Duodenal mucosa (tissue), 2 donors: ENCODE measurements at regions not wholly inside any gene's neighbourhood (a gene's known extent, or its start where the extent isn't known, plus 50 kb on each side); places are given as distances from the start of the nearest gene placed in this dataset.

Source experiments
- H3K27ac ChIP-seq: one replicate; pipeline ENCODE4 v1.7.0; 2013; ENCODE audit warnings: low read depth, low read length
- H3K27me3 ChIP-seq, 2 donors: one replicate each; pipeline ENCODE4 v1.7.0; 2013; ENCODE audit warnings: low read length in 2 of 2, control low read depth in 1 of 2; ENCODE audit not compliant: insufficient read depth in 2 of 2, control insufficient read depth in 1 of 2
- H3K36me3 ChIP-seq, 2 donors: one replicate each; pipeline ENCODE4 v1.7.0; 2013; ENCODE audit warnings: low read length in 2 of 2, control low read depth in 1 of 2; ENCODE audit not compliant: insufficient read depth in 2 of 2, control insufficient read depth in 1 of 2
- H3K4me1 ChIP-seq, 2 donors: one replicate each; pipeline ENCODE4 v1.7.0; 2013; ENCODE audit warnings: low read length in 2 of 2, control low read depth in 1 of 2; ENCODE audit not compliant: insufficient read depth in 2 of 2, control insufficient read depth in 1 of 2
- H3K4me3 ChIP-seq, 2 donors: one replicate each; pipeline ENCODE4 v1.7.0; 2013; ENCODE audit warnings: low read length in 2 of 2, low read depth in 1 of 2
- H3K9ac ChIP-seq, 2 donors: one replicate each; pipeline ENCODE4 v1.7.0; 2013; ENCODE audit warnings: low read length in 2 of 2, low read depth in 1 of 2
- H3K9me3 ChIP-seq, 2 donors: one replicate each; pipeline ENCODE4 v1.7.0; 2013; ENCODE audit warnings: low read length in 2 of 2, control low read depth in 1 of 2; ENCODE audit not compliant: control insufficient read depth in 1 of 2

DNA sequence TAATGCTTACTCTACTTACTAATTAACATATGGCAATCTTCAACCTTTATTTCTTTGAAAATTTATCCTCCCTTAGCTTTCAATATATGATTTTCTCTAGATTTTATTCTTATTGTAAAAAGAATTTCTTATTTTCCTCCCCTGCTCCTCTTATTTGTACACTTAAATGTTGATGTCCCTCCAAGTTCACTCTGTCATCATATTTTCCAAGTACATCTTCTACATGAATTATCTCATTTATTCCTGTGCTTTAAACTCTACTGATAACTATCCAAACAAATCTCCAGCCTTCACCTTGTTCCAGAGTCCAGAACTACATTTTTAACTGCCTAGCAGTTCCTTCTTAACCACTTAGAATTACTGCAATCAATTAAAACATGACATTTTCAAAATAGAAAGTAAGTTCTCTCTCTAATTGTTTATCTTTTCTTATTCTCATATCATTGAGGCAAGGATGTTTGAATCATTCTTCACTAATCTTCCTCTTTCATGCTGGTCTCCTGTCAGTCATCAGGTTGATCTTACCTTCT, 261.6 kb upstream of the FAR2 start:
- no peak overlapping the region for H3K9ac ChIP-seq
- H3K4me1 ChIP-seq: no peaks in the 10 kb centered on the region
- no peaks in the 10 kb centered on the region for H3K9me3 ChIP-seq

DNA sequence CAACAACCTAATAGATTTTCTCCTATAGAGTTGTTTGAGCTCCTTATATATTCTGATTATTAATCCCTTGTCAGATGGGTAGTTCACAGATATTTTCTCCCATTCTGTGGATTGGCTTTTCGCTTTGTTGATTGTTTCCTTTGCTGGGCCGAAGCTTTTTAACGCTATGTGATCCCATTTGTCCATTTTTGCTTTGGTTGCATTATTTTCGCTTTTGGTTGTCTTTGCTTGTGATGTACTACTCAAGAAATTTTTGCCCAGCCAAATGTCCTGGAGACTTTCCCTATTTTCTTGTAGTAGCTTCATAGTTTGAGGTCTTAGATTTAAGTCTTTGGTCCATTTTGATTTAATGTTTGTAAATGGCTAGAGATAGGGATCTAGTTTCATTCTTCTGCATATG, 258.4 kb upstream of the FAR2 start:
- Histone ChIP-seq H3K36me3 (no peaks in the 10 kb centered on the region), H3K4me3 (no peak overlapping the region), H3K4me1 (no peaks in the 10 kb centered on the region), H3K9me3 (no peaks in the 10 kb centered on the region), H3K27me3 (no peaks in the 10 kb centered on the region), H3K9ac (no peak overlapping the region), H3K27ac (no peak overlapping the region)

More for the DNA sequence above, 261.6 kb upstream of the FAR2 start:
- Histone ChIP-seq H3K4me3 (no peak overlapping the region), H3K27me3 (no peaks in the 10 kb centered on the region), H3K36me3 (no peaks in the 10 kb centered on the region), H3K27ac (no peak overlapping the region)

DNA sequence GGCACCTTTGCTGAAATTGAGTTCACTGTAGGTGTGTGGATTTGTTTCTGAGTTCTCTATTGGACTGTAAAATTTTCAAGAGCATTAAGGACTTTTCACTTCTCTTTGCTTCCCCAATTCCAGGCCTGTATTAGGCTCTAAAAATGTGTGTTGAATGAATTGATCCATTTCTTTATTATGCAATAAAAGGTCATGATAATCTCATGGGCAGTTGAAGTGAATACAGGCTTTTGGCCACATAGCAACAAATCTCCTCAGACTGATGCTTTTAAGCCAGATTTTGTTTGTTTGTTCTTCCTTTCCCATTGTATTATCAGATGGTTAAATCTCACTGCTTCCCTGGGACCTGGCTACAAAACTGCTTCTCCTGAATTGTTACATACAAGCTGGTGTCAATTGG, 258.0 kb upstream of the FAR2 start:
- Histone ChIP-seq H3K27ac (no peak overlapping the region), H3K27me3 (no peaks in the 10 kb centered on the region), H3K9ac (no peak overlapping the region), H3K9me3 (no peaks in the 10 kb centered on the region), H3K36me3 (no peaks in the 10 kb centered on the region), H3K4me1 (no peaks in the 10 kb centered on the region), H3K4me3 (no peak overlapping the region)

DNA sequence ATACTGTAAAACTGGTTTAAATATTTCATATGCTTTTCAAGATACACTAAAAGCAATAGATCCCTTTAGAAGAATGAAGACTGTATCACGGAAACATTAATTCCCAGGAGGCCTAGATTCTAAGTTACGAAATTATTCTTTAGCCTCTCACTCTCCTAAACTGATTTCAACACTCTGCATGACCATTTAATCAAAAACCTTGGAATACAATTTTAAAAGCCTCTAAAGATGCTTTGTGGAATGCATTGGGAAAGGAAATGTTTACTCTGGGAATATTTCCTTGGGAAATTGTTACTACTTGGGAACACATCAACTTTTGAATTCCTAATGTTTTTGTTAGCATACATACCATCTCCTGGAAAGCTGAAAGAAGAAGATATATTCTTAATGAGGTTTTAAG, 255.7 kb upstream of the FAR2 start:
- Histone ChIP-seq H3K36me3 (no peaks in the 10 kb centered on the region), H3K9me3 (no peaks in the 10 kb centered on the region), H3K4me3 (no peak overlapping the region), H3K9ac (no peak overlapping the region), H3K27ac (no peak overlapping the region), H3K4me1 (no peaks in the 10 kb centered on the region), H3K27me3 (no peaks in the 10 kb centered on the region)

DNA sequence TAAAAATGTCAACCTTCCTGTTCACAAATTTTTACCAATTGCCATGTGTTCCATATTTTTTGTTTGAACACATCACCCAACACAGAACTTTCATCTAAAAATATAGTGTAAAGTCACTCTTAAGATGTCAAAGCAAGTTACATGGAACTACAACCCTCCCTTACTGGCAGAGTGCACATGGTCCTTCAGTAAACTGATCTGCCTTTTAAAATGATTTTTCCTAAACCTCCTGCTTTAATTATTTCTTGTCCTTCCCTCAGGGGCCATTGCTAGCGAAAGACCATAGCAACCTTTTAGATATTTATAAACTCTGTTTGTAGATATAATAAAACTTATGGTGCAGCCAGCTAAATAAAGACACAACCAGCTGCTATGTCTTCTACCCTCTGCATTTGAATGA, 255.2 kb upstream of the FAR2 start:
- Histone ChIP-seq H3K4me3 (no peak overlapping the region), H3K36me3 (no peaks in the 10 kb centered on the region), H3K4me1 (no peaks in the 10 kb centered on the region), H3K27ac (no peak overlapping the region), H3K27me3 (no peaks in the 10 kb centered on the region), H3K9me3 (no peaks in the 10 kb centered on the region), H3K9ac (no peak overlapping the region)

DNA sequence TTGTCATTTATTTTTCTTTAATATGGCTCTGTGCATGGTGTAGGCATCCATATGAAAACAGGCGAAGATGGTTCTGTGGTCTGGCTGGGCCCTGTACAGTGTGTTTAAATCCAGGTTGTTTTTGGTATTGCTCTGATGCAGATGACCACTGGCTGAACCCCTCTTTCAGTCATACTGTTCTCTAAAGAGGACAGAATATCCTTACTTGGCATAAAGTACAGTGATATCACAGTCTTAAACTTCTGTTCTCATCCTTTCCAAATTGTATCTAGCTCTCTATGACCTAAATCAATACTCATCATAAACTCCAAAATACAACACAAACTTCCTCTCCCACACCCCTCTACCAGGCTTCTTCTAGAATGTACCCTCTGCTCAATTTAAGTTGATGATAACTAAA, 252.7 kb upstream of the FAR2 start:
- Histone ChIP-seq H3K27ac (no peak overlapping the region), H3K27me3 (no peaks in the 10 kb centered on the region), H3K9ac (no peak overlapping the region), H3K9me3 (peaks cover 0 to 5% of the 10 kb centered on the region in 2 donors), H3K4me3 (no peak overlapping the region), H3K4me1 (no peaks in the 10 kb centered on the region), H3K36me3 (no peaks in the 10 kb centered on the region)

DNA sequence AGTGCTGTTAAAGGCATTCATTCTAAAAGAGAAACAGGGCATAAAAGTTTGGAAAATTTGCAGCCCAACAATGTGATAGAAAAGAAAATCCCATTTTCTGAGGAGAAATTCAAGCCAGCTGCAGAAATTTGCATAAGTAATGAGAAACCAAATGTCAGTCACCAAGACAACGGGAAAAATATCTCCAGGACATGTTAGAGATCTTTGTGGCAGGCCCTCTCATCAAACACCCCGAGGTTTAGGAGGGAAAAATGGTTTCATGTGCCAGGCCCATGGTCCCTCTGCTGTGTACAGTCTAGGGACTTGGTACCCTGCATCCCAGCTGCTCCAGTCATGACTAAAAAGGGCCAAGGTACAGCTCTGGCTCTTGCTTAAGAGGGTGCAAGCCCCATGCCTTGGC, 251.0 kb upstream of the FAR2 start:
- Histone ChIP-seq H3K9ac (no peak overlapping the region), H3K9me3 (peaks cover 4 to 9% of the 10 kb centered on the region in 2 donors), H3K4me3 (no peak overlapping the region), H3K27me3 (no peaks in the 10 kb centered on the region), H3K4me1 (no peaks in the 10 kb centered on the region), H3K36me3 (no peaks in the 10 kb centered on the region), H3K27ac (no peak overlapping the region)

DNA sequence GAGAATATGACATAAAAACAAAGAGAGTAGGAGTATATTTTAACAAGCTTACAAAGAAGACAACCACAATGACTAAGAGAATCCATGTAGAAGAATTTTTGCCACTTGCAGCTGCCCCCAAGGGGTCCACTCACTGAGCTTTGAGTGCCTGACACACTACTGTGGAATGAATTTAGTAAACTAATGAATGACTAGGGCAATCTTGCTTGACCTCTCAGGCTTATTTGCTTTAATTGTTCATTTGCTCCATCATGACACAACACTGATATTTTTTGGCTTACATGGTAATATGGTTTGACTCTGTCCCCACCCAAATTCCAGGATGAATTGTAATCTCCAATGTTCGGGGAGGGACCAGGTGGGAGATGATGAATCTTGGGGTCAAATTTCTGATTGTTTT, 249.1 kb upstream of the FAR2 start:
- H3K9me3 ChIP-seq: peaks cover 4 to 9% of the 10 kb centered on the region in 2 donors
- no peaks in the 10 kb centered on the region for H3K27me3 ChIP-seq
- no peak overlapping the region for H3K27ac ChIP-seq
- no peaks in the 10 kb centered on the region for H3K4me1 ChIP-seq
- no peak overlapping the region for H3K9ac ChIP-seq
- no peak overlapping the region for H3K4me3 ChIP-seq
- H3K36me3 ChIP-seq: no peaks in the 10 kb centered on the region

DNA sequence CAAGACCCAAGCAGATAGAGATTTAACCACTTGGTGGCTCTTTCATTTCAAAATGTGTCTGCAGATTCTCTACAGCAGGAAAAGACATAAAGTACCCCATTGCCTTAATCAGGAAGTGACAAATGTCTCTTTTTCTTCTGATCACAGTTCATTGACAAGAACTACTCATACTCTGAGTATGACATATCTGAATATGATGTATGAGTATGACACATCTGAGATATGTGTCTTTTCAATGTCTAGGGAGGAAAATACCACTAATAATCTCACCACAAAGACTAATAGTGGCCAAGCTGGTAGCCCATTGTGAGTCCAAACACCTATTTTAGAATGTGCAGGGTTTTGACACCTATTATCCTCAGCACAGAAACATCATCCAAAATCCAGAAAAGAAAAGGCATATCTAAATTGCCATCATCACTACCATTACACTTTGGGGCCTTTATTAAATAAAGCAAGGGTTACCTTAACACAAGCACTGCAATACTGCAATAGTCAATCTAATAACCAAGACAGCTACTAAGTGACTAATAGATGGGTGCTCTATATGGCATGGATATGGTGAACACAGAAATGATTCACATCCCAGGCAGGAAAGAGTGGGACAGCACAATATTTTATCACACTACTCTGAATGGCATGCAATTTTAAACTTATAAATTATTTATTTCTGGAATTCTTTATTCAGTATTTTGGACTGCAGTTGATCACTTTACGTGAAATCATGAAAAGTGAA, 243.7 kb upstream of the FAR2 start:
- H3K27me3 ChIP-seq: no peaks in the 10 kb centered on the region

DNA sequence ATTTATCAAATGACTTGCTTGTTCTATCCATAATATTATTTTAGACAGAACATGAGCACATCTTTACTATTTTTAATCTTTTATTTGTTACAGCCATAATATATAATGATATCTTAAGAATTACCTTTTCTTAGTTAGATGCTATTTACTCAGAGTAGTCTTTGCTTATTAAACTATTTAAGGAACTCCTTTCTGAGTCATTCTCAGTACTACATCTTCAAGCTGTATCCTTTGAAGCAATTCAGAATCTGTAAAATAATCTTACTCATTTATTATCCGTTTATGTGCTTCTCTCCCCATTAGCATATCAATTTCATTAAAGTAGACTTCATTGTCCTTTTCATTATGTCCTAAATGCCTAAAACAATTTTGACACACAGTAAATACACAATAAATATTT, 240.4 kb upstream of the FAR2 start:
- Histone ChIP-seq H3K4me3 (no peak overlapping the region), H3K9me3 (peaks cover 8 to 13% of the 10 kb centered on the region in 2 donors), H3K27ac (no peak overlapping the region)

More for the DNA sequence above, 243.7 kb upstream of the FAR2 start:
- Histone ChIP-seq H3K9me3 (peaks cover 8 to 14% of the 10 kb centered on the region in 2 donors), H3K27ac (no peak overlapping the region), H3K36me3 (no peaks in the 10 kb centered on the region), H3K9ac (no peak overlapping the region), H3K4me3 (no peak overlapping the region), H3K4me1 (no peaks in the 10 kb centered on the region)

More for the DNA sequence above, 240.4 kb upstream of the FAR2 start:
- Histone ChIP-seq H3K27me3 (no peaks in the 10 kb centered on the region), H3K36me3 (no peaks in the 10 kb centered on the region), H3K4me1 (no peaks in the 10 kb centered on the region), H3K9ac (no peak overlapping the region)
